ENCODE measurements at regions not wholly inside any gene's neighbourhood (a gene's known extent, or its start where the extent isn't known, plus 50 kb on each side); places are given as distances from the start of the nearest gene placed in this dataset.

DNA sequence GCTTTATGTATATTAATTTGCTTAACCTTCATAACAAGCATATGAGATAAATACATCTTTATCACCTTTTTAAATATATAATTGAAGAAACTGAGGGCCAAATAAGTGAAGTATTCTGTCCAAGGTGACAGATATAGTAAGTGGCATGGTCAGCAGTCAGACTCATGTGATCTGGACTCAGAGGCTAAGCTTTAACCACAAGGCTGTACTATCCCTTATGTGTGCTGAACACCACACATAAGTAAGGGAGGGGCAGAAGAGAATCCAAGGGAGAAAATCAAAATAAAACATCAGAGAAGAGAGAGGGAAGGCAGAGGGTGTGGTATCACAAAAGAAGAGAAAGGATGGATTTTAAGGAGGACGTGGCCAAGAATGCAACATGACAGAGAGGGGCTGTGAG, 348.4 kb downstream of the EFNB2 start:
- TF ChIP-seq EZH2 (IDR thresholded peaks at IDR 0.05; ENCODE audit: low read depth, unreplicated experiment): no peak
- TF ChIP-seq EZH2phosphoT487 (IDR thresholded peaks at IDR 0.05; ENCODE audit: unreplicated experiment): no peak
- TF ChIP-seq, protein P1, sequence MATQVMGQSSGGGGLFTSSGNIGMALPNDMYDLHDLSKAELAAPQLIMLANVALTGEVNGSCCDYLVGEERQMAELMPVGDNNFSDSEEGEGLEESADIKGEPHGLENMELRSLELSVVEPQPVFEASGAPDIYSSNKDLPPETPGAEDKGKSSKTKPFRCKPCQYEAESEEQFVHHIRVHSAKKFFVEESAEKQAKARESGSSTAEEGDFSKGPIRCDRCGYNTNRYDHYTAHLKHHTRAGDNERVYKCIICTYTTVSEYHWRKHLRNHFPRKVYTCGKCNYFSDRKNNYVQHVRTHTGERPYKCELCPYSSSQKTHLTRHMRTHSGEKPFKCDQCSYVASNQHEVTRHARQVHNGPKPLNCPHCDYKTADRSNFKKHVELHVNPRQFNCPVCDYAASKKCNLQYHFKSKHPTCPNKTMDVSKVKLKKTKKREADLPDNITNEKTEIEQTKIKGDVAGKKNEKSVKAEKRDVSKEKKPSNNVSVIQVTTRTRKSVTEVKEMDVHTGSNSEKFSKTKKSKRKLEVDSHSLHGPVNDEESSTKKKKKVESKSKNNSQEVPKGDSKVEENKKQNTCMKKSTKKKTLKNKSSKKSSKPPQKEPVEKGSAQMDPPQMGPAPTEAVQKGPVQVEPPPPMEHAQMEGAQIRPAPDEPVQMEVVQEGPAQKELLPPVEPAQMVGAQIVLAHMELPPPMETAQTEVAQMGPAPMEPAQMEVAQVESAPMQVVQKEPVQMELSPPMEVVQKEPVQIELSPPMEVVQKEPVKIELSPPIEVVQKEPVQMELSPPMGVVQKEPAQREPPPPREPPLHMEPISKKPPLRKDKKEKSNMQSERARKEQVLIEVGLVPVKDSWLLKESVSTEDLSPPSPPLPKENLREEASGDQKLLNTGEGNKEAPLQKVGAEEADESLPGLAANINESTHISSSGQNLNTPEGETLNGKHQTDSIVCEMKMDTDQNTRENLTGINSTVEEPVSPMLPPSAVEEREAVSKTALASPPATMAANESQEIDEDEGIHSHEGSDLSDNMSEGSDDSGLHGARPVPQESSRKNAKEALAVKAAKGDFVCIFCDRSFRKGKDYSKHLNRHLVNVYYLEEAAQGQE (IDR thresholded peaks at IDR 0.05; ENCODE audit: unreplicated experiment): no peak
- no peak for TF ChIP-seq JUNB (IDR thresholded peaks at IDR 0.05; ENCODE audit: unreplicated experiment)
- TF ChIP-seq POLR2AphosphoS5 (IDR thresholded peaks at IDR 0.05; ENCODE audit: low read depth): no peak
- TF ChIP-seq, protein P2, sequence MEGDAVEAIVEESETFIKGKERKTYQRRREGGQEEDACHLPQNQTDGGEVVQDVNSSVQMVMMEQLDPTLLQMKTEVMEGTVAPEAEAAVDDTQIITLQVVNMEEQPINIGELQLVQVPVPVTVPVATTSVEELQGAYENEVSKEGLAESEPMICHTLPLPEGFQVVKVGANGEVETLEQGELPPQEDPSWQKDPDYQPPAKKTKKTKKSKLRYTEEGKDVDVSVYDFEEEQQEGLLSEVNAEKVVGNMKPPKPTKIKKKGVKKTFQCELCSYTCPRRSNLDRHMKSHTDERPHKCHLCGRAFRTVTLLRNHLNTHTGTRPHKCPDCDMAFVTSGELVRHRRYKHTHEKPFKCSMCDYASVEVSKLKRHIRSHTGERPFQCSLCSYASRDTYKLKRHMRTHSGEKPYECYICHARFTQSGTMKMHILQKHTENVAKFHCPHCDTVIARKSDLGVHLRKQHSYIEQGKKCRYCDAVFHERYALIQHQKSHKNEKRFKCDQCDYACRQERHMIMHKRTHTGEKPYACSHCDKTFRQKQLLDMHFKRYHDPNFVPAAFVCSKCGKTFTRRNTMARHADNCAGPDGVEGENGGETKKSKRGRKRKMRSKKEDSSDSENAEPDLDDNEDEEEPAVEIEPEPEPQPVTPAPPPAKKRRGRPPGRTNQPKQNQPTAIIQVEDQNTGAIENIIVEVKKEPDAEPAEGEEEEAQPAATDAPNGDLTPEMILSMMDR (conservative IDR thresholded peaks at IDR 0.05; ENCODE audit: low read depth in 2 of 2): no peak
- TF ChIP-seq, protein P3, sequence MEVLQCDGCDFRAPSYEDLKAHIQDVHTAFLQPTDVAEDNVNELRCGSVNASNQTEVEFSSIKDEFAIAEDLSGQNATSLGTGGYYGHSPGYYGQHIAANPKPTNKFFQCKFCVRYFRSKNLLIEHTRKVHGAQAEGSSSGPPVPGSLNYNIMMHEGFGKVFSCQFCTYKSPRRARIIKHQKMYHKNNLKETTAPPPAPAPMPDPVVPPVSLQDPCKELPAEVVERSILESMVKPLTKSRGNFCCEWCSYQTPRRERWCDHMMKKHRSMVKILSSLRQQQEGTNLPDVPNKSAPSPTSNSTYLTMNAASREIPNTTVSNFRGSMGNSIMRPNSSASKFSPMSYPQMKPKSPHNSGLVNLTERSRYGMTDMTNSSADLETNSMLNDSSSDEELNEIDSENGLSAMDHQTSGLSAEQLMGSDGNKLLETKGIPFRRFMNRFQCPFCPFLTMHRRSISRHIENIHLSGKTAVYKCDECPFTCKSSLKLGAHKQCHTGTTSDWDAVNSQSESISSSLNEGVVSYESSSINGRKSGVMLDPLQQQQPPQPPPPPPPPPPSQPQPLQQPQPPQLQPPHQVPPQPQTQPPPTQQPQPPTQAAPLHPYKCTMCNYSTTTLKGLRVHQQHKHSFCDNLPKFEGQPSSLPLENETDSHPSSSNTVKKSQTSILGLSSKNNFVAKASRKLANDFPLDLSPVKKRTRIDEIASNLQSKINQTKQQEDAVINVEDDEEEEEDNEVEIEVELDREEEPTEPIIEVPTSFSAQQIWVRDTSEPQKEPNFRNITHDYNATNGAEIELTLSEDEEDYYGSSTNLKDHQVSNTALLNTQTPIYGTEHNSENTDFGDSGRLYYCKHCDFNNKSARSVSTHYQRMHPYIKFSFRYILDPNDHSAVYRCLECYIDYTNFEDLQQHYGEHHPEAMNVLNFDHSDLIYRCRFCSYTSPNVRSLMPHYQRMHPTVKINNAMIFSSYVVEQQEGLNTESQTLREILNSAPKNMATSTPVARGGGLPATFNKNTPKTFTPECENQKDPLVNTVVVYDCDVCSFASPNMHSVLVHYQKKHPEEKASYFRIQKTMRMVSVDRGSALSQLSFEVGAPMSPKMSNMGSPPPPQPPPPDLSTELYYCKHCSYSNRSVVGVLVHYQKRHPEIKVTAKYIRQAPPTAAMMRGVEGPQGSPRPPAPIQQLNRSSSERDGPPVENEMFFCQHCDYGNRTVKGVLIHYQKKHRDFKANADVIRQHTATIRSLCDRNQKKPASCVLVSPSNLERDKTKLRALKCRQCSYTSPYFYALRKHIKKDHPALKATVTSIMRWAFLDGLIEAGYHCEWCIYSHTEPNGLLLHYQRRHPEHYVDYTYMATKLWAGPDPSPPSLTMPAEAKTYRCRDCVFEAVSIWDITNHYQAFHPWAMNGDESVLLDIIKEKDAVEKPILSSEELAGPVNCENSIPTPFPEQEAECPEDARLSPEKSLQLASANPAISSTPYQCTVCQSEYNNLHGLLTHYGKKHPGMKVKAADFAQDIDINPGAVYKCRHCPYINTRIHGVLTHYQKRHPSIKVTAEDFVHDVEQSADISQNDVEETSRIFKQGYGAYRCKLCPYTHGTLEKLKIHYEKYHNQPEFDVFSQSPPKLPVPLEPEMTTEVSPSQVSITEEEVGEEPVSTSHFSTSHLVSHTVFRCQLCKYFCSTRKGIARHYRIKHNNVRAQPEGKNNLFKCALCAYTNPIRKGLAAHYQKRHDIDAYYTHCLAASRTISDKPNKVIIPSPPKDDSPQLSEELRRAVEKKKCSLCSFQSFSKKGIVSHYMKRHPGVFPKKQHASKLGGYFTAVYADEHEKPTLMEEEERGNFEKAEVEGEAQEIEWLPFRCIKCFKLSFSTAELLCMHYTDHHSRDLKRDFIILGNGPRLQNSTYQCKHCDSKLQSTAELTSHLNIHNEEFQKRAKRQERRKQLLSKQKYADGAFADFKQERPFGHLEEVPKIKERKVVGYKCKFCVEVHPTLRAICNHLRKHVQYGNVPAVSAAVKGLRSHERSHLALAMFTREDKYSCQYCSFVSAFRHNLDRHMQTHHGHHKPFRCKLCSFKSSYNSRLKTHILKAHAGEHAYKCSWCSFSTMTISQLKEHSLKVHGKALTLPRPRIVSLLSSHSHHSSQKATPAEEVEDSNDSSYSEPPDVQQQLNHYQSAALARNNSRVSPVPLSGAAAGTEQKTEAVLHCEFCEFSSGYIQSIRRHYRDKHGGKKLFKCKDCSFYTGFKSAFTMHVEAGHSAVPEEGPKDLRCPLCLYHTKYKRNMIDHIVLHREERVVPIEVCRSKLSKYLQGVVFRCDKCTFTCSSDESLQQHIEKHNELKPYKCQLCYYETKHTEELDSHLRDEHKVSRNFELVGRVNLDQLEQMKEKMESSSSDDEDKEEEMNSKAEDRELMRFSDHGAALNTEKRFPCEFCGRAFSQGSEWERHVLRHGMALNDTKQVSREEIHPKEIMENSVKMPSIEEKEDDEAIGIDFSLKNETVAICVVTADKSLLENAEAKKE (CRISPR knock-in tag; IDR thresholded peaks at IDR 0.05): no peak
- no peak for TF ChIP-seq ETS1 (IDR thresholded peaks at IDR 0.05)
- no peak for TF ChIP-seq STAT1 (IDR thresholded peaks at IDR 0.05; ENCODE audit: unreplicated experiment)
- no peak for TF ChIP-seq ZNF114 (CRISPR knock-in tag; IDR thresholded peaks at IDR 0.05)
- no peak for TF ChIP-seq NANOG (IDR thresholded peaks at IDR 0.05; ENCODE audit: borderline replicate concordance)
- TF ChIP-seq CREB1 (CRISPR knock-in tag; IDR thresholded peaks at IDR 0.05; ENCODE audit: low read depth): no peak

Data from GM23338 (cell line).